Astrocyte of the hippocampus (primary cell): ENCODE measurements at regions not wholly inside any gene's neighbourhood (a gene's known extent, or its start where the extent isn't known, plus 50 kb on each side); places are given as distances from the start of the nearest gene placed in this dataset.
"Not testable (repeated sequence)": the region's sequence is repeated elsewhere in the genome, so short reads cannot be mapped to it uniquely, and the experiment has no call there.

Experiments used
- DNase-seq: peaks from one replicate; pipeline ENCODE4 v3.0.0; 2011; ENCODE audit warnings: low read depth, low spot score

DNA sequence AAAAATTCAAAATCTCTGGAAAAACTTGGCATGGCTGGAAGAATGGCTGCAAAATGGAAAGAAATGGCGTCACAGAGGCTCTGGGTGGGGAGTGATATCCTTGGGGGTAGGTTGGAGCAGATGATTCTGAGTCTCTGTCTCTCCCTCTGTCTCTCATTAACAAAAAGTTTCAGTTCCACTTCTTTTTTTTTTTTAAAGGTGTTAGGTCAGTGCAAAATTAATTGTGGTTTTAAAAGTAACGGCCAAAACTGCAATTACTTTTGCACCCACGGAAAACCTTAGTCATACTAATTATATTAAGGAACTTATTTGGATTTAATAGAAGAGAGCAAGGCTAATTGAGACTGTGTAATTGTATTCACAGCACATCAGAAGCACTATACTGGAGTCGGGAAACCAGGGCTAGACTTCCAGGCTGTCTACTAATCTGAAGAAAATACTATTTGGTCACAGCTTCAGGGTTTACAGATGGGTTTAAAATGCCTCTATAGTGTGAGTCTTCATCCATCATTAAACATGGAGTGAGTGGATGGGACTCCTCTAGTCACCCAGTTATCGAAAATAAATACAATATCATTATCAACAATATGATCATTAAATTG is 289.1 kb upstream of the PLD5 start:
- no peak for DNase-seq

DNA sequence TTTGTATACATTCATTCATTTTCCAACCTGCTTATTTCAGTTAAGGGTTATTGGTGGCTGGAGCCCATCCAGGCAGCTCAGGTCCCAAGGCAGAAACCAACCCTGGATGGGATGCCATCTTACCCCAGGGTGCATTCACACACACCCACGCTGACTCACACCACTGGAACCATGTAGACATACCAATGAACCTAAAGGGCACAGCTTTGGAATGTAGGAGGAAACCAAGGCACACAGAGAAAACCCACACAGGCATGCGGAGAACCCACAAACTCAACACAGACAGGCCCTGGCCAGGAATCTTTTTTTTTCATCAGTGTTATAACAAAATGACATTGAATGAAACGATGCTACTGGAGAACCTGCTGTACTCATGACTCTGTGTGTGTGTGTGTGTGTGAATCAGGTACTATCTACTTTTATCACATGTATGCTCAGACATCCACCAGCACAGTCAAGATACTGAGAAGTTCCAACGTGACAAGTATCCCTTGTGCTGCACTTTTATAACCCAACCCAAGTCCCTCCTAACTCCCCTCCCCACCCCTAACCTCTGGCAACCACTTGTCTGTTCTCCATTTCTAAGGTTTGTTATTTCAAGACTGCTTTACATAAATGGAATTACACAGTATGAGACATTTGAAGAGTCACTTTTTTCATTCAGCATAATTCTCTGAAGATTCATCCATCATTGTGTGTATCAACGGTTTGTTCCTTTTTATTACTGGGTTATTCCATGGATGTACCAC is 286.8 kb upstream of the PLD5 start:
- peak; percentile 78 for DNase-seq

- DNase-seq, result no peak
Measured at GRCh38 chr1:242806324-242806723, 281.8 kb upstream of the PLD5 start.

DNA sequence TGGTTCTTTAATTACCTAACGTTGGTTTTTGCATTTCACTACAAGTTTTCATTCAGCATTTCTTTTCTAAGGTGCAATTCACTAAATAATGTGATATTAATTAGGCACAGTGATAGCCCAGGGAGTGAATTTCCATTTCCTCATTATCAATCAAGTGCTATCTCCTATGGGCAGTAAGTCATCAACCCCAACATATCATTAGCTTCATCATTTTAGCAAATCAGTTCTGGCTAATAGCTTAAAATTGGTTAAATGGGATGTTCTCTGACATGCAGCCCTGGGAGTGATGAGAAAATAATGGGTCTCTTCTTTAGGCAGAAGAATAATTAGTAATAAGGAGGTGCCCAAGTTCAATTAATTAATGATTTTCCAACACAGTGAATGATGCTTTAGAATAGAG is 280.9 kb upstream of the PLD5 start:
- not testable (repeated sequence) for DNase-seq

DNA sequence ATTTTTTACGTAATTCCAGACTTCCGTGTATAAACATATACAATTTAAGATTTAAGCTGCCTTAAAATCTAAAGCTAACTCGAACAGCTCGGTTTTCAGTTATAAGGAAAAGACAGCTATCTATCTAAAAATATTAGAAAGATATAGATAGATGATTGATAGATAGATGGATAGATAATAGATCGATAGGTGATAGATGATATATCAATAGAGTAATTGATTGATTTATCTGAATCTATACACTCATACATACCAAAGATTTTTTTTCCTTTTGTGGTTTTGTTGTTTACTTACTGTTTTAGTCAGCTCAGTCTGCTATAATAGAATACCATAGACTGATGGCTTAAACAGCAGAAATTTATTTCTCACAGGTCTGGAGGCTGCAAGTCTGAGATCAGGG is 278.5 kb upstream of the PLD5 start:
- no peak for DNase-seq

DNA sequence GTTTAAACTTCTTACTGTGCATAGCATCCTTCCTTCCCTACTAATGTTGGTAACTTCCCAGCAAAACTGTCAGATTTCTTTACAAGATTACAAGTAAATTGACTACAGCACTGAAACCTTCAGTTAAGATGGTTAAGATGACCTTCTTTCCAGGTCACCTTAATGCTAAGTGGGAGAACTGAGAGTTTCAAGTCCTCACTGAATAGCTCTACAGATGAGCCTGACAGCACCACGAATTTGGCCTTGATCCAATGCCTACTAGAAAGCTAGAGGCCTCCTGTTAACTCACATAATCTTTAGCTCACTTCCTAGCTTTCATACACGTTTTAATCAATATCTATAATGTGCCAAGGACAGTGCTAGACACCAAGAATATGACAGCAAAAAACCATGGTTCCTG is 276.0 kb upstream of the PLD5 start:
- DNase-seq, result no peak

- no peak for DNase-seq
Measured at GRCh38 chr1:242797856-242798255, 273.4 kb upstream of the PLD5 start.

- no peak for DNase-seq
Measured at GRCh38 chr1:242788771-242789170, 264.3 kb upstream of the PLD5 start.

GRCh38 chr1:242787968-242788367 is 263.5 kb upstream of the PLD5 start:
- DNase-seq, result peak; percentile 71

GRCh38 chr1:242784807-242785206 is 260.3 kb upstream of the PLD5 start:
- DNase-seq, result peak; percentile 80

- DNase-seq, result no peak
Measured at GRCh38 chr1:242784084-242784483, 259.6 kb upstream of the PLD5 start.

DNA sequence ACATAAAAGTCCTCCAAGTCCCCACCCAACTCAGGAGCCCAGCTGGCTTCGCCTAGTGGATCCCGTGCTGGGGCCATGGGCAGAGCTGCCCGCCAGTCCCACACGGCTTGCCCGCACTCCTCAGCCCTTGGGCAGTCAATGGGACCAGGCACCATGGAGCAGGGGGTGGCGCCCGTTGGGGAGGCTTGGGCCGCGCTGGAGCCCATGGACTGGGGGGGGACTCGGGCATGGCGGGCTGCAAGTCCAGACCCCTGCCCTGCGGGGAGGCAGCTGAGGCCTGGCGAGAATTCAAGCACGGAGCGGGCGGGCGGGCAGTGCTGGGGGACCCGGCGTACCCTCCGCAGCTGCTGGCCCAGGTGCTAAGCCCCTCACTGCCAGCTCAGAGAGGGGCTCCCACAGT is 249.8 kb upstream of the PLD5 start:
- no peak for DNase-seq

DNA sequence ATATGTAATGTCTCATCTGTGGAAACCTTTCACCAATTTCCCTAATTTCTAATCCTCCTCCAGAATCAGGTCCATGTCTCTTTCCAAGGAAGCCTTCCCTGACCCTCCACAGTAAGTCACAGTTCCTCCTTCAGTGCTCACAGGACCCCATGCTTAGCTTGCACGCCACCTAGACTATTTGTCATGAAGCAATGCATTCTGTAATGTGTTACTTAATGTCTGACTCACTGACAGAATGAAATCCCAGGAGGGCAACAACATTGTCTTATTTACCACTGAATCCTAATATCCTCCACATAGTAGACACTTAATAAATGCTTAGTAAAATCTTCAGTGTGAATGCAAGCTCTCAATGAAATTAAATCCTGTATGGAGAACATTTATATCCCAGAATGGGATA is 245.9 kb upstream of the PLD5 start:
- peak; percentile 8 for DNase-seq

DNA sequence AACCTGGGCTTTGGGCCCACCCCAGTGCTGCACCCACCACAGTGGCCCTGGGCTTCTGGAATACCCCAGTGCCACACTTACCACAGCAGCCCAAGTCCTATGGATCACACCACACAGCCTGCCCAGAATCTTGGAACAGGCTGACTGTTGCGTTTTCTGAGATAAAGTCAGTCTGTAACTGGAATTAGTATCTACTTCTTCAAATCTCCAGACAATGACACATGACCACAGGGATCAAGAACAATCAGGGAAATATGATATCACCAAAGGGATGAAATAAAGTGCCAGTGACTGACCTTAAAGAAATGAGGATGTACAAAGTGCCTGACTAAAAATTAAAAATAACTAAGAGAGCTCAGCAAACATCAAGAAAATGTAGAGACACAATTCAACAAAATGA is 239.7 kb upstream of the PLD5 start:
- peak; percentile 19 for DNase-seq

DNA sequence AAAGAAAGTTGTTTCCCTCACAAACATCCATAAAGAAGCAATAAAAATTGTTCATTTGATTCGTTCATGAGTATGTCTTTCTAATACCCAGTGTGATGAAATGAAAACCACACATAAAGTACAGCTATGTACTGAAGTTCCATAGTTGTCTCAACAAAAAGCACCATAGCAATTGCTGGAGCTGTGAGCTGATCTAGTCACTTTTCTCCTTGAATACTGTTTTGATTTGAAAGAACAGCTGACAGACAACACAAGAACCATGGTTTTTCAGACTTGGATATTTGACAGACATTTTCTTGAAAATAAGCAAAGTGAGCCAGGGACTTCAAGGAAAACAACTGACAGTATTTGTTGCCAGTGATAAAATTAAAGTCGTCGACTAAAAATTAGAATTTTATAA is 237.1 kb upstream of the PLD5 start:
- DNase-seq, result no peak

GRCh38 chr1:242754926-242755325 is 230.4 kb upstream of the PLD5 start:
- DNase-seq, result no peak

DNA sequence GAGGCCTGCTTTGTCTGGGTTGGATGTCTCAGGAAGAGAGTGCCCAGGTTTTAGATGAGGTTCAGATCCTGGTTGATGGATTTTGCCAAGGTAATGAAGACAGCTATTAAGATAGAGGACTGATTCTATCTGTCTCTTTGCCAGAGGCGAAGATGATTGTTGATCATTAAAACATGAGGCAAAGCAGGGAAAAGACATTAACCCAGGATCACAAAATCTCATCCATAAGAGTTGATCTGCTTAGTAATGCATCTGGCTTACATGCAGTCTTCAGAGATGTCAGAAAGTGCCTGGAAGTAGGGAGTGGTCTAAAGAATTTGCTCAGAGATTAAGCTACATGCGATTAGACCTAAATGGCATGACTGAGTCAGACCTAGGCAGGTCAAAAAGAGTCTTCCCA is 229.6 kb upstream of the PLD5 start:
- no peak for DNase-seq

DNA sequence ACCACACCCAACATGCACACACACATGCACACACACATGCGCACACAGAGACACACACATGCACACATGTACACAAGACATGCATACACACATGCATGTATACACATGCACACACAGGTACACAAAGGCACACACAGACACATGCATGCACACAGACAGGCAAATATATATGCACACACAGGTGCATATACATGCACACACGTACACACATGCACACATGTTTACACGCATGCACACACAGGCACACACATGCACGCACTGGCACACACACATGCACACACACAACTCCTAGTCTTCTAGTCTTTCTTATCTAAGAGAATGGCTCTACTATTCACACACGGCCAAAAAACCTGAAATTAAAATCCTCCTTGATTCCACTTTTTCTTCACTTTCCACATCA is 222.7 kb upstream of the PLD5 start:
- DNase-seq, result no peak

DNA sequence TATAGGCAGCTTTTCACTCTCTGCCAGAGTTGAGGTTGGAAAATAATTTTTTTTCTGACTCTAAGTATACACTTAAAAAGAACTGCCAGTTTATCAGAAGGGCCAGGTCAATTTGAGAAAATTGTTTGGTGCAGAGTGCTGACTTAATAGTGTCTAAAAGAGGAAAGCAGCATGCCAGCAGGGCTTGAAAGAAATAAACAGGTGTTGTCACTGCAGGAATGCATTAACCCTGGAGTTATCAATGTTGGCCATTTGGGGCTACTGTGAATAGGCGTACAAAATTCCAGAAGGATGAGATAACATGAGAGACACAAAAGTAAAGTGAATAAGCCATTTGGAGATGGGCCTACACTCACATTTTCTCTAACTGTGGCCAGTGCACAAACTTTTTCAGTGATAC is 220.6 kb upstream of the PLD5 start:
- DNase-seq, result peak; percentile 16

- DNase-seq, result no peak
Measured at GRCh38 chr1:242743983-242744780, 219.7 kb upstream of the PLD5 start.

DNA sequence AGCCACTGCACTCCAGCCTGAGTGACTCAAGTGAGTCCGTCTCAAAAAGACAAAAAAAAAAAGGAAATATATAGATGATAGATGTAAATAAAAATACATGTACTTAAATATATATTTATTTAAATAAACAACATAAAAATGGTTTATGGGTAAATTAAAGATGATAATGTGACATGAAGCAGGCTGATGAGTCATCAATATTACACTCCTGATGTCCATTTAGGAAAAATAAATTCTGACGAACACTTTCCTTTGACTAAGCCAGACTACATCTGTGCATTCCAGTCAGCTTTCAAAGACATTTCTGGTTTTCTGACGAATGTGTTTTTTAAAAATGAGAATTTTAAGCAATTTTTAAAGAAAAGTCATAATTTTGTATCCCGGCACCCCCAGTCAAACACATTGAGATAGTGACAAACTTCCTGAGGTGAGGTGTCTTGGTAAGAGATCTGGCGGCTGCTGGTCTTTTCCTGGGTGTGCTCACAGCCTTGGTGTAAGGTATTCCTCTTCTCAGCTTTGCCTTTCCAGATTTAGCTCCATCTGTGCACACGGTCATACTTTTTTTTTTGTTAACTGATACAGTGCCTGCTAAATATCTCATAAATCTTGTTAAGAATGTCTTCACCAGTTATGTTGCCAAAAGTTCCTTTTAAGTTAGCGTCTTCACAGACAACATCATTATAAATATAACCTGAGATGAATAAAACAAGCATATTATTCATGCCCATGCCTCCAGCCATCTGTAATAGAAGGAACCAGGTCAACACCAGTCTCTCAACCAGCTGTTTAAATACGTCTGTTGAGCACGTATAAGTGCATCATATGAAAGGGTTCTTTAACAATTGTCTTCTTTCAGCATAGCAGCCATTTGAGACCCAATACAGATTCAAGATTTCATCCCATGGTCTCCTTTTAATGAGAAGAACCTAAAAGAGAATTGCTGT is 214.5 kb upstream of the PLD5 start:
- DNase-seq, result no peak

- no peak for DNase-seq
Measured at GRCh38 chr1:242736611-242737010, 212.1 kb upstream of the PLD5 start.
